Stromal cell of bone marrow (primary cell): ENCODE measurements at regions not wholly inside any gene's neighbourhood (a gene's known extent, or its start where the extent isn't known, plus 50 kb on each side); places are given as distances from the start of the nearest gene placed in this dataset.

Experiments used
- DNase-seq: peaks from one replicate; pipeline ENCODE4 v3.0.0-alpha.2; 2012; ENCODE audit warnings: low read depth

DNA sequence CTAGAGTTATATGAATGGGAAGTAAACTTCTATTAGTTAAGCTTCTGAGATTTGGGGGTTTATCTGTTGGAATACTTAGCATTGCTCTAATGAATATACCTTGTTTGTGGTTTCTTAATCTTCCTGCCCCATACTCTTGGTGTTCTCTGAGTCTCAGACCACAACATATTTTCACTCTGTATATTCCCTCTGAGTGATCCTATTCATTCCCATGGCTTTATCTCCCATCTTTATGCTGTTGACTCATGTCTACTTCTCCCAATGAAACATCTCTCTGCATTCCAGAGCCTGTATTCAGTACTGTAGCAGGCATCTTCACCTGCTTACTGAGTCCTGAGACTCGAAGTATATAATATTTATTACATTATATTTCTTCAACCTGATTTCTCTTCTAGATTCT is 283.7 kb upstream of the MAP3K7 start:
- DNase-seq, result no peak

GRCh38 chr6:90868656-90869055 is 281.8 kb upstream of the MAP3K7 start:
- DNase-seq, result no peak

DNA sequence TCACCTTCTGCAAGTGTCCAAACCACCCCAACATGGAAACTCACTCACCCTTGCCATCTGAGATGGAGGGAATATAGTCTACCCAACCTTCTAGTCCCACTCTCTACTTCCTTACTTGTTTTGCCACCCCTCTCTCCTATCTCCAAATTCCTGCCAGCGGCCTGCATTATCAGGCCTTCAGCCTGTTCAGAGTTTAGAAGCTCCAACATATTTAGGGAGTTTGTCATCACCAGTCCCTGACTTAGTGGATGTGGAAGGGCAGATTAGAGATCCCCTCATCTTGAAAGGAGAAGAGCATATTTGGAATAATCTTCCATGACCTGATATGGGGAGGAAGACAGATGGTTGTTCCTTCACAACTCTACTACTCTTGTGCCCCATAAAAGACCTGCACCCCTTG is 281.4 kb upstream of the MAP3K7 start:
- no peak for DNase-seq

DNA sequence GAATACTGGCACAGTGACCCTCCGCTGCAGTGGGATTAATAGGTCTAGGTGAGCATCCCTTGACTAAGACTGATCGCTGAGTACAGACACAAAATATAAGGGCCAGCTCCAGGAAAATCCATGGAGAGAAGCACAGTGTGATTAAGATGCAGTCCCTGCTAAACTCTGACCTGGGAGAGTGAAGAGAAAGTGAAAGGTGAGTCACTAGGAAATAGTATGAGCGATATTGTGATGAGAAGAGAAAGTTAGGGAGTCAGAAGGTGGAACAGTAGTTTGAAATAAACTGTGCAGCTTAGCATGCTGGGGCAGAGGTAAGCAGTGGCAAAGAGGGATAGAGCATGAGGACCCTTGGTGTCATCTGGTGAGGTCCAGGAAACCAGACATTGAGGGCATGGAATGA is 278.6 kb upstream of the MAP3K7 start:
- no peak for DNase-seq

DNA sequence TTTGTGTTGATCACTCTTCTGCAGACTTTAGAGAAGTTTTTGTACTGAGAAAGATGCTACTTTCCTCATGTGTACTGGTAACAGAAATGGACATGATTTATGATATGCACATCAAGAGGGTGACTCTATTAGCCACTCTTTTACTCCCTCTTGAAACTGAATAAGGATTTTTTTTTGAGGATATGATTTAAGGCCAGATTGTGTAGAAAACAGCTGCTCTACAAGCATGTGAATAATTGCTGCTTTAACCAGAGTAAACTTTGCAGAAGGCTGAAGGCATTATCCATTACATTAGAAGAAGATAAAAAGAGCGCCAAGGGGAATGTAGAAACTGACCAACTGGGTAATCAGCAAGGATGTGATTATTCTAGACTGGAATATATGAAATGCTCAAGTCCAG is 276.2 kb upstream of the MAP3K7 start:
- no peak for DNase-seq

DNA sequence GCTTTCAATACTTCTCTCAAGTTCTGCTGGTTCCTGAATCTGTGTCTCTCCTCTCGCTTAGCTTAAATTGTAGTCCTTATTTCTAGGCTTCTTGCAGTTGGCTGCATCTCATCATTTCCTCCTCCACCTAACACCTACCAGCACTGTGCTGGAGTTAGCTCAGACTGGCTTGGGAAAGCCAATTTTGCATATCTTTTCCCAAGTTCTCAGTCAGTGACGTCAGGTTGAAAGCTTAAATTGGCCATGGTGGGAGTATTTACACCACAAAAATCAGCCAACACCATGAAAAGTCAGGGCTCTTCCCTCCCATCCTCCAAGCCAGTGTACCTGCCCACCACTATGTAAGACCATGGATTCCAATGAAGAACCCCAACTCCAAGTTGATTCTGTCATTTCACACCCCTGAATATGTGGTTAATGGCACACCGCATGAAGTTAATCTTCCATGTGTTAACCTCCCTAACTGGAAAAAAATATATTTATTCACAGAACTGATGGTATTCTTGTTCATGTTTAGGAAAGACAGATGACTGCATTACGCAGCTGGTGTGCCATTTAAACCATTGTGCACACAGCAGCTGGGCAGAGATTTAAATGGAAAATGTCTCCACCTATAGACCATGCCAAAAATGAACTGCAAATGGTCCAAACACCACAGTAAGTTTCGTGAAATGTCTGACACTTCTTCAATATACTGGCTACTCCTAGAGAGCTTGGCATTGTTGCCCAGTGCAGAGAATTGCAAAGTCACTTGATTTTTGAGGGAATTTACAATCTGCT is 274.1 kb upstream of the MAP3K7 start:
- DNase-seq, result no peak

DNA sequence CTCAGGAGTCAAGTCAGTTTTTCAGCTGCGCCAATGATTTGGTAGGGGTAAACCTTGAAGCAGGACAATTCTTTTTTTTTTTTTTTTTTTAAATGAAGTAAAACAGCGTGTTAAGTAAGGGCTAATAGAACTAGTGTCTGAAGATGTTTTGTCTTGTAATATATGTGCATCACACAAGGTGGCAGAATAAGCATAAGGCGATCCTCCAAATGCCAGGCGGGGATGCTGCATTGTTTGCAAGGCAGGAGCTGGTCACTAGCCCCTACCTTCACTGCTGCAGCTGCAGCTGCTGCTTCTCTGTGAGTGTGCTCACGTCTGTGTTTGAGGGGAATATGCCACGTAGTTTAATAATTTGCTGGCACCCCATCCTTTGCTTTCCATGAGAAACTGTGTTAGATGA is 272.7 kb upstream of the MAP3K7 start:
- DNase-seq, result no peak

GRCh38 chr6:90859056-90859455 is 272.2 kb upstream of the MAP3K7 start:
- DNase-seq, result no peak

DNA sequence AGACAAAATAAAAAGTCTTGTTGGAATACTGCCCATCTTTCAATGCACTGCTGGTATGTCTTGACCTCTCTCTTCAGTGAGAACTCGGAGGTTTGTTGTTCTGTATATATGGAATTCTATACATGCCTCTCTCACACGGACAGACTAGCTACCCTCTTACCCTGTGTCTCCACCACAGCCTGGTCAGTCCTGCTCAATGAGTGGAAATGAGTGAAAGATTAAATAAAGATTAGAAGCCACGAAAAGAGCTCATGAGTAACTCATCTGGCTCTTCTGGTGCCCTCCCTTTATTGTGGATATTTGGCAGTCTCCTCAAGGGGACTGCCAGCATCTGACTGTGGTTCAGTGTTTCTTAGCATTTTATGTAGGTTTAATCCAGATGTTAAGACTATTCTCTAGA is 262.8 kb upstream of the MAP3K7 start:
- no peak for DNase-seq

- DNase-seq, result no peak
Observed at GRCh38 chr6:90846824-90847223, 260.0 kb upstream of the MAP3K7 start.

DNA sequence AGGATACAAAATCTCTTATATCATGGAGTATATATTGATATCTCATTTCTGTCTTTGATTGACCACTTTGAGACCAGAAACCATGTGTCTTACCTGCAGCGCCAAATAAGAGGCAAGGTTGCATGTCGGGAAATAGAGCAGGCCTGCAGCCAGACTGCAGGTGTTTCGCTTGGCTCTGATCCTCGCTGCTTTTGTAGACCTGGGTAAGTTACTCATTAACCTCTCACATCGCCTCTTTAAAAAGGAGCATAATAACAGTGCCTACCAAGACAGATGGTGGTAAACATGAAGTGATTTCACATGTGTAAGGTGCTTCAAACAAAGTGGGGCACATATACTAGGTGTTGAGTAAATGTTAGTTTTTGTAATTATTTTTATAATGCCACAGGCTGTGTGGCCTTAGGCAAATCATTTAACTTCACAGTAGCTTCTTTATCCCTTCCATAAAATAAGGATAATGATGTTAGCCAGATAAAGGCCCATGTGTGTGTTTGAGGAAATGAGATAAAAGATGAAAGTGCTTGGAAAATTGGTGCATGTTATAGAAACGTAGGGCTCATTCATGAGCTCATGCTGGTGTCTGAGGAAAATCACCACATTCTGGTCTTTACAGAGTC is 248.8 kb upstream of the MAP3K7 start:
- DNase-seq, result no peak

DNA sequence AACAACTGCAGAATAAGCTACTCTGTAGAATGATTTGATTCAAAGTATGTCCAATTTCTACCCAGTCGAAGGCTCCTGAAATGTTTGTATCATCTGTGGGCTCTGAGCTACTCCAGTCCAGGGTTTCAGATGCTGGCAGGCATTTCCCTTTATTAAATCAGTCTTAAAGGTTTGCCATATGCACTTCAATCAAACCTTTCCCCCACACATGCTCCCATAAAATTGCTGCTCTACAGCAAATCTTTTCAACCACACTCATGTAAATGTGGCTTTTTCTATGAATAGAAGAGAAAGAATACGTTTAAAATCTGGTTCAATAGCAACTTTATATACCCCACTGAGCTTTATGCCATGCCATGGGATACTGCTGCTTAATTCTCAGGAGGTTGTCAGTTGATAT is 242.4 kb upstream of the MAP3K7 start:
- DNase-seq, result no peak

DNA sequence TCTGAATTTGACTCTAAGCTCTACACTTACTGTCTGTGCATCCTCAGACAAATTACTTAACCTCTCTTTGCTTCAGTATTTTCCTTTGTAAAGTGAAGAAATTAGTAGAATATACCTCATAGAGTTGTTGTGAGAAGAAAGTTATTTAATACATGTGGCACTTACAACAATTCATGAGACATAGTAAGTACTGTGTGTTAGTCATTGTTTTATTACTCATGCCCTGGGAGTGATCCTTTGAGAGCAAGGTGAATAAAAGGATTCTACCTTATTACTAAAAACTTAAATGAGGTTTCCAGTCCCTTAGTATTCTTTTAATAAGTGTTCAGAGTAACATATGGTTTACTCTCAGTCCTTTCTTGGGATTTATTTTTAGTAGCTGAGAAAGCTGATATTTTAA is 233.6 kb upstream of the MAP3K7 start:
- no peak for DNase-seq

GRCh38 chr6:90819483-90819882 is 232.6 kb upstream of the MAP3K7 start:
- DNase-seq, result no peak

DNA sequence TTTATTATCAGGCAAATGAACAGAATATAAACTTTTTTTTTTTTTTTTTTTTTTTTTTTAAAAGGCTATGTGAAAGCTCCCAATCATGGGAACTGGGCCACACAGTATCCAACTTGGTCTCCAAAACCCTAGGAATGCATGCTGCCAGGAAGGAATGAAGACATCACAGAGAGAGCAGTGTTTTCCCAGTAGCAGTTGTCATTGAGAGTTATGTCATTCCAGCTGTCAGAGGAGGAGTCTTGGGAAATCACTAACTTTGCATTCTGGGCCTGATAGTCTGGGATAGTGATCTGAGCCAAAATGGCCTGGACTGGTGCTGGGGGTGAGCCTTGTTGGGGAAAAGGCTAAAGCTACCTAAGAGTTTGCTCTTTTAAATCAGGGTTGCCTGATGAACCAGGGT is 231.3 kb upstream of the MAP3K7 start:
- no peak for DNase-seq

GRCh38 chr6:90816764-90817163 is 229.9 kb upstream of the MAP3K7 start:
- no peak for DNase-seq

- no peak for DNase-seq
Observed at GRCh38 chr6:90811596-90812226, 224.8 kb upstream of the MAP3K7 start.

DNA sequence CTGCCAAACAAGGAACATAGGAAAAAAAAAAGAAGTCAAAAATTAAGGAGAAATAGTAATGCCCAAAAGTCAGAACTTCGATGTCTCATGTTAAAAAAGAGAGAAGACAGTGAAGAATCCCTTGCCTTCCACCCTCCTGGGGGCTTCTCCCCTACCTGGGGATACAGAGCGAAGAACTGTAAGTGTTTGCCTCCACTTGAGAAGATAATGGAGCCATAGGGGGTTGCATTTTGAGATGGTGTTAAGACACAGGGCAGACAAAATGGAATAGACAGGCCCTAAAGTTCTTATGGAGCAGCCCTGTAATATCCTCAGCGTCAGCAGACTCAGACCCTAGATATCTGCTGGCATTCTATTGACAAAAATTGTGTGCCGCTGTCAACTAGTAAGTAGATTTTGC is 222.2 kb upstream of the MAP3K7 start:
- DNase-seq, result no peak

DNA sequence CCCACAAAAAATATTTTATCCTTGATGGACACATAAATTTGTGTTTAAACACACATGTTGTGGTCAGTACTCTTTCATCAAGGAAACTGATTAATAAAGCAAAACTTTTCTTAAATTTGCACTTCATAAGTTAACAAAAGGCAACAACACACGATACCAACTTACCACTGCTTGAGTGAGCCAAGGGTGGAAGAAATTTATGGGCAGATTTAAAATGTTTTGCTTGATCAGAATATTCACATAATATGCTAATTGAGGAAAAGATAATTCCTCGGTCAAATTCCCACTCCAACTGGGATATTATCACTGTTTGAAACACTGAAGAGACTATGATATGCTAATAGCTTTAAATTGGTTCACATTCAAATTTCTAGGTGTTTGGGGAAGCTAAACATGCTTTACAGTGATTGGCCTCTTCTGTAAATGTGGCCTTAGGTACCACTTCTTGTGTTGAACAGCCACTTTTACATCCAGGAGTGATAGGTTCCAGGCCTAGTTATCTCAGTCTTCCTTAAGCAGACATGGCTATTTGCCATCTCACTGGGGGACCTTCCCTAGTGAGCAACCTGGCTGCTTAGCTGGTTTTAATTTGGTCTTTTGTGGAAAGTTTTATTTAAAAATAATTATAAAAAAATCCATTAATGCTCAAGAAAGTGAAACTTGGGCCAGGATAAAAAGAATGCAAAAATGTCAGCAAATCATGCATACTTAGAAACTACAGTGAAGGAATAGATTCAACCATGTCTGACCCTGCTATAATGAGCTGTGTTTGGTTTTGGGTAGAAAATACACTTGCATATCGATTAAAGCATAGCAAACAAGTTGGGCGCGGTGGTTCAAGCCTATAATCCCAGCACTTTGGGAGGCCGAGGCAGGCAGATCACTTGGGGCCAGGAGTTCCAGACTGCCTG is 221.2 kb upstream of the MAP3K7 start:
- DNase-seq, result no peak

DNA sequence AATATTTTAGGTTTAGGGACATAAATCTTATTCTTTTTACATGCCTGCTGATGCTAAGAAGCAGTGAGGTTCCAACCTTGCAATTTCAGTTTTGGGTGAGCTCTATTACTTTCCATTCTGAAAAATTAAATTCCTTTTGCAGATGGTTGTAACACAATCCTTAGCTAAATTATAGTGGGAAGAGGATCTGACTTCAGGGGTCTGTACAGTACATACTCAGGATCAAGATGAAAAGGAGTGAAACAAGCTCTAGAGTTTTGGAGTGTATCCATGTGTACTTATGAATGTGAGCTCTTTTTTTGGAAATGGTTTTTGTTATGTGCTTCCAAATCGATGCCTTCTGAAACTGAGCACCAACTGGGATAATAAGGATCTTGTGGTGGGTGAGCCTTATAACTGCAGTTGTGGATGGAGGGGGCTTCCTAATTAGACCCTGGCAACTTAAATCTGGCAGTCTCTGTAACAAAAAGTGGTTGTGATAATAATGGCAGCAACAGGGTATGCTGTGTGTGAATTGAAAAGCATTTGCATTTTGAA is 218.8 kb upstream of the MAP3K7 start:
- no peak for DNase-seq

- no peak for DNase-seq
Observed at GRCh38 chr6:90803956-90804355, 217.1 kb upstream of the MAP3K7 start.

DNA sequence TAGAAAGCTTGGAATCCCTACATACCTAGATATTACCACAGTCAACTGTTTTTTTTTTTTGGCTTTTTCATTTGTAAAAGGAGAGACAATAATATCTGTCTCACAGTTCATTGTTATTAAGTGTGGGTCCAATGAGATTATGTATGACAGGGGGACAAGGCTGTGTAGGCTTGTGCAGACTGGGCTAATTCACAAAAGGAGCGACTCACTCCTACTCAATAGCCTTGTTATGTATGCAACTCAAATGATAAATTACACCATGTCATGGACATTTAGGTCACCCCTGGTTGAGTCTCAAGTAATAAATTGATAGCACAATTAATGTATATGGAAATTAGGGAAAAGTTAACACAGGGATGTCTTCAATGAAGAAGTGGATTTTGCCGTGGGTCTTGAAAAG is 208.2 kb upstream of the MAP3K7 start:
- no peak for DNase-seq
